SK-N-SH treated with all-trans-retinoic acid at 6 μM for 48 hours (cell line): ENCODE measurements at regions not wholly inside any gene's neighbourhood (a gene's known extent, or its start where the extent isn't known, plus 50 kb on each side); places are given as distances from the start of the nearest gene placed in this dataset.

Experiments
- ARNTL ChIP-seq: fragments of 450-650 bp; formaldehyde crosslinking; IDR thresholded peaks from 2 replicates; pipeline ENCODE4 v1.5.0; 2020; ENCODE audit warnings: low read depth, mild to moderate bottlenecking, moderate library complexity, borderline replicate concordance
- BACH2 ChIP-seq: fragments of 250-450 bp; sonication (Bioruptor Pico); IDR thresholded peaks from 2 replicates; pipeline ENCODE4 v1.9.0; 2021; ENCODE audit warnings: mild to moderate bottlenecking, borderline replicate concordance
- CREB5 ChIP-seq: fragments of 250-450 bp; sonication (Bioruptor Pico); IDR thresholded peaks from 2 replicates; pipeline ENCODE4 v1.5.1; 2020; ENCODE audit warnings: low read depth, mild to moderate bottlenecking, moderate library complexity
- ISL1 ChIP-seq: fragments of 250-450 bp; sonication (Bioruptor Pico); IDR thresholded peaks from 2 replicates; pipeline ENCODE4 v2.1.2; 2022; ENCODE audit warnings: mild to moderate bottlenecking, moderate library complexity
- OSR1 ChIP-seq: fragments of 250-450 bp; sonication (Bioruptor Pico); IDR thresholded peaks from 2 replicates; pipeline ENCODE4 v1.8.0; 2022; ENCODE audit warnings: moderate library complexity, mild to moderate bottlenecking, inconsistent platforms
- PATZ1 ChIP-seq: fragments of 250-450 bp; sonication (Bioruptor Pico); IDR thresholded peaks from 2 replicates; pipeline ENCODE4 v1.8.0; 2020; ENCODE audit warnings: mild to moderate bottlenecking, moderate library complexity, borderline replicate concordance
- RARB ChIP-seq: fragments of 250-450 bp; sonication (Bioruptor Pico); IDR thresholded peaks from 2 replicates; pipeline ENCODE4 v1.8.0; 2021; ENCODE audit warnings: mild to moderate bottlenecking, moderate library complexity
- SNAI2 ChIP-seq: fragments of 250-450 bp; sonication (Bioruptor Pico); IDR thresholded peaks from 2 replicates; pipeline ENCODE4 v1.5.0; 2020; ENCODE audit warnings: mild to moderate bottlenecking, moderate library complexity
- TCF4 ChIP-seq: fragments of 250-450 bp; sonication (Bioruptor Pico); IDR thresholded peaks from 2 replicates; pipeline ENCODE4 v1.8.0; 2021; ENCODE audit warnings: mild to moderate bottlenecking, moderate library complexity, borderline replicate concordance
- TOX ChIP-seq: fragments of 250-450 bp; sonication (Bioruptor Pico); IDR thresholded peaks from 2 replicates; pipeline ENCODE4 v1.8.0; 2021; ENCODE audit warnings: mild to moderate bottlenecking, moderate library complexity, borderline replicate concordance
- ZFP3 ChIP-seq: fragments of 250-450 bp; sonication (Bioruptor Pico); IDR thresholded peaks from 2 replicates; pipeline ENCODE4 v1.5.0; 2020; ENCODE audit warnings: mild to moderate bottlenecking, moderate library complexity
- ZFP30 ChIP-seq: fragments of 450-650 bp; formaldehyde crosslinking; IDR thresholded peaks from 2 replicates; pipeline ENCODE4 v1.5.0; 2022; ENCODE audit warnings: mild to moderate bottlenecking, moderate library complexity
- ZNF565 ChIP-seq: fragments of 450-650 bp; formaldehyde crosslinking; conservative IDR thresholded peaks from 2 replicates; pipeline ENCODE4 v1.5.0; 2020; ENCODE audit warnings: low read depth, mild to moderate bottlenecking, moderate library complexity
- TF ChIP-seq, protein P1 (sequence below): fragments of 250-450 bp; sonication (Bioruptor Pico); IDR thresholded peaks from 2 replicates; pipeline ENCODE4 v1.8.0; 2021; ENCODE audit warnings: low read depth, mild to moderate bottlenecking, moderate library complexity, borderline replicate concordance

- TF ChIP-seq SNAI2, result no peak
- no peak for TF ChIP-seq TOX
- TF ChIP-seq CREB5, result no peak
- no peak for TF ChIP-seq RARB (CRISPR knock-in tag)
- no peak for TF ChIP-seq OSR1 (CRISPR knock-in tag)
- no peak for TF ChIP-seq TCF4 (CRISPR knock-in tag)
- TF ChIP-seq, protein P1, sequence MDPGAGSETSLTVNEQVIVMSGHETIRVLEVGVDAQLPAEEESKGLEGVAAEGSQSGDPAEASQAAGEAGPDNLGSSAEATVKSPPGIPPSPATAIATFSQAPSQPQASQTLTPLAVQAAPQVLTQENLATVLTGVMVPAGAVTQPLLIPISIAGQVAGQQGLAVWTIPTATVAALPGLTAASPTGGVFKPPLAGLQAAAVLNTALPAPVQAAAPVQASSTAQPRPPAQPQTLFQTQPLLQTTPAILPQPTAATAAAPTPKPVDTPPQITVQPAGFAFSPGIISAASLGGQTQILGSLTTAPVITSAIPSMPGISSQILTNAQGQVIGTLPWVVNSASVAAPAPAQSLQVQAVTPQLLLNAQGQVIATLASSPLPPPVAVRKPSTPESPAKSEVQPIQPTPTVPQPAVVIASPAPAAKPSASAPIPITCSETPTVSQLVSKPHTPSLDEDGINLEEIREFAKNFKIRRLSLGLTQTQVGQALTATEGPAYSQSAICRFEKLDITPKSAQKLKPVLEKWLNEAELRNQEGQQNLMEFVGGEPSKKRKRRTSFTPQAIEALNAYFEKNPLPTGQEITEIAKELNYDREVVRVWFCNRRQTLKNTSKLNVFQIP (CRISPR knock-in tag), result no peak
- TF ChIP-seq ARNTL (CRISPR knock-in tag), result no peak
- TF ChIP-seq BACH2 (CRISPR knock-in tag), result no peak
- TF ChIP-seq ISL1 (CRISPR knock-in tag), result no peak
- TF ChIP-seq PATZ1 (CRISPR knock-in tag), result no peak
- TF ChIP-seq ZFP30 (CRISPR knock-in tag), result no peak
- TF ChIP-seq ZFP3, result no peak
- TF ChIP-seq ZNF565 (CRISPR knock-in tag), result no peak
Measured at GRCh38 chr3:124333931-124334640, 342.2 kb upstream of the ROPN1 start.
